ENCODE measurements at regions not wholly inside any gene's neighbourhood (a gene's known extent, or its start where the extent isn't known, plus 50 kb on each side); places are given as distances from the start of the nearest gene placed in this dataset.

GRCh38 chr3:177740254-177740653 lies 543.0 kb upstream of the TBL1XR1 start:
- Histone ChIP-seq H3K27ac (ENCODE audit: low read depth in 2 of 2, low read length in 2 of 2) (no peak overlapping the region), H3K4me1 (ENCODE audit: control insufficient read depth in 2 of 2, insufficient read depth in 2 of 2, low read length in 2 of 2) (no peaks in the 10 kb centered on the region), H3K36me3 (ENCODE audit: control insufficient read depth in 2 of 2, insufficient read depth in 2 of 2, low read length in 2 of 2) (no peaks in the 10 kb centered on the region), H3K9ac (ENCODE audit: low read depth in 1 of 2, low read length in 2 of 2) (no peak overlapping the region), H3K27me3 (ENCODE audit: control insufficient read depth in 2 of 2, insufficient read depth in 2 of 2, low read length in 2 of 2) (no peaks in the 10 kb centered on the region), H3K4me3 (ENCODE audit: low read length in 2 of 2) (no peak overlapping the region), H3K9me3 (ENCODE audit: control insufficient read depth in 2 of 2, low read length in 2 of 2) (no peaks in the 10 kb centered on the region)

GRCh38 chr3:177742273-177742672 lies 545.0 kb upstream of the TBL1XR1 start:
- H3K36me3 ChIP-seq (ENCODE audit: control insufficient read depth in 2 of 2, insufficient read depth in 2 of 2, low read length in 2 of 2), result no peaks in the 10 kb centered on the region
- H3K27ac ChIP-seq (ENCODE audit: low read depth in 2 of 2, low read length in 2 of 2), result no peak overlapping the region
- H3K27me3 ChIP-seq (ENCODE audit: control insufficient read depth in 2 of 2, insufficient read depth in 2 of 2, low read length in 2 of 2), result no peaks in the 10 kb centered on the region
- H3K4me3 ChIP-seq (ENCODE audit: low read length in 2 of 2), result no peak overlapping the region
- H3K9me3 ChIP-seq (ENCODE audit: control insufficient read depth in 2 of 2, low read length in 2 of 2), result no peaks in the 10 kb centered on the region
- H3K9ac ChIP-seq (ENCODE audit: low read depth in 1 of 2, low read length in 2 of 2), result no peak overlapping the region
- H3K4me1 ChIP-seq (ENCODE audit: control insufficient read depth in 2 of 2, insufficient read depth in 2 of 2, low read length in 2 of 2), result no peaks in the 10 kb centered on the region

GRCh38 chr3:177743173-177743890 lies 546.0 kb upstream of the TBL1XR1 start:
- Histone ChIP-seq H3K9me3 (ENCODE audit: control insufficient read depth in 2 of 2, low read length in 2 of 2) (no peaks in the 10 kb centered on the region), H3K4me1 (ENCODE audit: control insufficient read depth in 2 of 2, insufficient read depth in 2 of 2, low read length in 2 of 2) (no peaks in the 10 kb centered on the region), H3K27me3 (ENCODE audit: control insufficient read depth in 2 of 2, insufficient read depth in 2 of 2, low read length in 2 of 2) (no peaks in the 10 kb centered on the region), H3K36me3 (ENCODE audit: control insufficient read depth in 2 of 2, insufficient read depth in 2 of 2, low read length in 2 of 2) (no peaks in the 10 kb centered on the region), H3K9ac (ENCODE audit: low read depth in 1 of 2, low read length in 2 of 2) (no peak overlapping the region), H3K27ac (ENCODE audit: low read depth in 2 of 2, low read length in 2 of 2) (no peak overlapping the region), H3K4me3 (ENCODE audit: low read length in 2 of 2) (no peak overlapping the region)

GRCh38 chr3:177744873-177745606 lies 547.8 kb upstream of the TBL1XR1 start:
- Histone ChIP-seq H3K4me3 (ENCODE audit: low read length in 2 of 2) (no peak overlapping the region), H3K36me3 (ENCODE audit: control insufficient read depth in 2 of 2, insufficient read depth in 2 of 2, low read length in 2 of 2) (no peaks in the 10 kb centered on the region), H3K4me1 (ENCODE audit: control insufficient read depth in 2 of 2, insufficient read depth in 2 of 2, low read length in 2 of 2) (no peaks in the 10 kb centered on the region), H3K9ac (ENCODE audit: low read depth in 1 of 2, low read length in 2 of 2) (no peak overlapping the region), H3K27ac (ENCODE audit: low read depth in 2 of 2, low read length in 2 of 2) (no peak overlapping the region), H3K9me3 (ENCODE audit: control insufficient read depth in 2 of 2, low read length in 2 of 2) (no peaks in the 10 kb centered on the region), H3K27me3 (ENCODE audit: control insufficient read depth in 2 of 2, insufficient read depth in 2 of 2, low read length in 2 of 2) (no peaks in the 10 kb centered on the region)

GRCh38 chr3:177745607-177746005 lies 548.3 kb upstream of the TBL1XR1 start:
- H3K9ac ChIP-seq (ENCODE audit: low read depth in 1 of 2, low read length in 2 of 2), result no peak overlapping the region
- no peaks in the 10 kb centered on the region for H3K4me1 ChIP-seq (ENCODE audit: control insufficient read depth in 2 of 2, insufficient read depth in 2 of 2, low read length in 2 of 2)
- H3K27me3 ChIP-seq (ENCODE audit: control insufficient read depth in 2 of 2, insufficient read depth in 2 of 2, low read length in 2 of 2), result no peaks in the 10 kb centered on the region
- no peaks in the 10 kb centered on the region for H3K36me3 ChIP-seq (ENCODE audit: control insufficient read depth in 2 of 2, insufficient read depth in 2 of 2, low read length in 2 of 2)
- no peak overlapping the region for H3K4me3 ChIP-seq (ENCODE audit: low read length in 2 of 2)
- H3K27ac ChIP-seq (ENCODE audit: low read depth in 2 of 2, low read length in 2 of 2), result no peak overlapping the region
- H3K9me3 ChIP-seq (ENCODE audit: control insufficient read depth in 2 of 2, low read length in 2 of 2), result no peaks in the 10 kb centered on the region

GRCh38 chr3:177746337-177746933 lies 549.2 kb upstream of the TBL1XR1 start:
- no peaks in the 10 kb centered on the region for H3K4me1 ChIP-seq (ENCODE audit: control insufficient read depth in 2 of 2, insufficient read depth in 2 of 2, low read length in 2 of 2)
- H3K36me3 ChIP-seq (ENCODE audit: control insufficient read depth in 2 of 2, insufficient read depth in 2 of 2, low read length in 2 of 2), result no peaks in the 10 kb centered on the region
- no peaks in the 10 kb centered on the region for H3K27me3 ChIP-seq (ENCODE audit: control insufficient read depth in 2 of 2, insufficient read depth in 2 of 2, low read length in 2 of 2)
- H3K9me3 ChIP-seq (ENCODE audit: control insufficient read depth in 2 of 2, low read length in 2 of 2), result no peaks in the 10 kb centered on the region
- H3K27ac ChIP-seq (ENCODE audit: low read depth in 2 of 2, low read length in 2 of 2), result no peak overlapping the region
- no peak overlapping the region for H3K9ac ChIP-seq (ENCODE audit: low read depth in 1 of 2, low read length in 2 of 2)
- no peak overlapping the region for H3K4me3 ChIP-seq (ENCODE audit: low read length in 2 of 2)

- Histone ChIP-seq H3K4me3 (ENCODE audit: low read length in 2 of 2) (no peak overlapping the region), H3K4me1 (ENCODE audit: control insufficient read depth in 2 of 2, insufficient read depth in 2 of 2, low read length in 2 of 2) (no peaks in the 10 kb centered on the region), H3K9me3 (ENCODE audit: control insufficient read depth in 2 of 2, low read length in 2 of 2) (no peaks in the 10 kb centered on the region), H3K9ac (ENCODE audit: low read depth in 1 of 2, low read length in 2 of 2) (no peak overlapping the region), H3K27ac (ENCODE audit: low read depth in 2 of 2, low read length in 2 of 2) (no peak overlapping the region), H3K27me3 (ENCODE audit: control insufficient read depth in 2 of 2, insufficient read depth in 2 of 2, low read length in 2 of 2) (no peaks in the 10 kb centered on the region), H3K36me3 (ENCODE audit: control insufficient read depth in 2 of 2, insufficient read depth in 2 of 2, low read length in 2 of 2) (no peaks in the 10 kb centered on the region)
These were observed 552.6 kb upstream of the TBL1XR1 start for GRCh38 chr3:177749836-177750235.

GRCh38 chr3:177750436-177750835 lies 553.2 kb upstream of the TBL1XR1 start:
- no peak overlapping the region for H3K9ac ChIP-seq (ENCODE audit: low read depth in 1 of 2, low read length in 2 of 2)
- H3K4me3 ChIP-seq (ENCODE audit: low read length in 2 of 2), result no peak overlapping the region
- H3K9me3 ChIP-seq (ENCODE audit: control insufficient read depth in 2 of 2, low read length in 2 of 2), result no peaks in the 10 kb centered on the region
- no peaks in the 10 kb centered on the region for H3K4me1 ChIP-seq (ENCODE audit: control insufficient read depth in 2 of 2, insufficient read depth in 2 of 2, low read length in 2 of 2)
- no peaks in the 10 kb centered on the region for H3K27me3 ChIP-seq (ENCODE audit: control insufficient read depth in 2 of 2, insufficient read depth in 2 of 2, low read length in 2 of 2)
- H3K27ac ChIP-seq (ENCODE audit: low read depth in 2 of 2, low read length in 2 of 2), result no peak overlapping the region
- no peaks in the 10 kb centered on the region for H3K36me3 ChIP-seq (ENCODE audit: control insufficient read depth in 2 of 2, insufficient read depth in 2 of 2, low read length in 2 of 2)

- Histone ChIP-seq H3K4me3 (ENCODE audit: low read length in 2 of 2) (no peak overlapping the region), H3K27me3 (ENCODE audit: control insufficient read depth in 2 of 2, insufficient read depth in 2 of 2, low read length in 2 of 2) (no peaks in the 10 kb centered on the region), H3K36me3 (ENCODE audit: control insufficient read depth in 2 of 2, insufficient read depth in 2 of 2, low read length in 2 of 2) (no peaks in the 10 kb centered on the region), H3K9ac (ENCODE audit: low read depth in 1 of 2, low read length in 2 of 2) (no peak overlapping the region), H3K4me1 (ENCODE audit: control insufficient read depth in 2 of 2, insufficient read depth in 2 of 2, low read length in 2 of 2) (no peaks in the 10 kb centered on the region), H3K9me3 (ENCODE audit: control insufficient read depth in 2 of 2, low read length in 2 of 2) (no peaks in the 10 kb centered on the region), H3K27ac (ENCODE audit: low read depth in 2 of 2, low read length in 2 of 2) (no peak overlapping the region)
These were observed 554.5 kb upstream of the TBL1XR1 start for GRCh38 chr3:177751770-177752169.

GRCh38 chr3:177752831-177753230 lies 555.5 kb upstream of the TBL1XR1 start:
- Histone ChIP-seq H3K4me1 (ENCODE audit: control insufficient read depth in 2 of 2, insufficient read depth in 2 of 2, low read length in 2 of 2) (no peaks in the 10 kb centered on the region), H3K4me3 (ENCODE audit: low read length in 2 of 2) (no peak overlapping the region), H3K27ac (ENCODE audit: low read depth in 2 of 2, low read length in 2 of 2) (no peak overlapping the region), H3K36me3 (ENCODE audit: control insufficient read depth in 2 of 2, insufficient read depth in 2 of 2, low read length in 2 of 2) (no peaks in the 10 kb centered on the region), H3K27me3 (ENCODE audit: control insufficient read depth in 2 of 2, insufficient read depth in 2 of 2, low read length in 2 of 2) (no peaks in the 10 kb centered on the region), H3K9me3 (ENCODE audit: control insufficient read depth in 2 of 2, low read length in 2 of 2) (no peaks in the 10 kb centered on the region), H3K9ac (ENCODE audit: low read depth in 1 of 2, low read length in 2 of 2) (no peak overlapping the region)
